Muscle of back (tissue), 3 donors: ENCODE measurements at regions not wholly inside any gene's neighbourhood (a gene's known extent, or its start where the extent isn't known, plus 50 kb on each side); places are given as distances from the start of the nearest gene placed in this dataset.

Source experiments
- DNase-seq, 3 donors: peaks; one replicate each; pipeline versions ENCODE4 v3.0.0 to v3.0.0-alpha.2; 2013

GRCh38 chr14:98694541-98694940 is 577.5 kb downstream of the BCL11B start:
- no peak for DNase-seq

DNA sequence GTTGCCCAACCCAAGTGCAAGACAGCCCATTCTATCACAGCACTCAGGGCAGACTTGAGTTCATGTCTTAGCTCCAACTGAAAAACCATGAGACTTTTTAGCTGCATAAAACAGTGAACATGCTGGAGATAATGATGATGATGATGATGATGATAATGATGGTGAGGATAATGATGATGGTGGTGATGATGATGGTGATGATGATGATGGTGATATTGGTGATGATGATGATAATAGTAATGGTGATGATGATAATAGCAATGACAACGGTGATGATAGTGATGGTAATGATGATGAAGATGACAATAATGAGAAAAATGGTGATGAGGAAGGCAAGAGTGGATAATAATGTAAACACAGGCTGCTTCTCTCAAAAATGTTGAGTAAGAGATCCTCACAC is 576.2 kb downstream of the BCL11B start:
- no peak for DNase-seq

DNA sequence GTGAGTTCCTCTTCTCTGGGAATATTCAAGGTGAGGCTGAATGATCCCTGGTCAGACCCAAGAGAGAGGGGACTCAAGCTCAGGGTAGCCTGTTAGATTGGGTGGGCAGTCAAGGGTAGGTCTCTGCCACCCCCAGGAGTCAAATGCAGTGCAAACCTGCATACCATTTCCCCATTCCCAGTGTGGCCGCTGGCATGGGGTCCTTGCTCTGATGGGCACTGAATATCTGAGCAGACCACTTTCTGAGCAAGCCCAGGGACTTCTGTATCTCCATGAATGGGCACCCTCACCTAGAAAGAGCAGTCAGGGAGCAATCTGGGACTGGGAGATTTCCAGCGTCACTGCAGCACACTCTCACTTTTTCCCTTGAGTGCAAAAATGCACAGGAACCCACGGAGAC is 573.7 kb downstream of the BCL11B start:
- DNase-seq: no peak

DNA sequence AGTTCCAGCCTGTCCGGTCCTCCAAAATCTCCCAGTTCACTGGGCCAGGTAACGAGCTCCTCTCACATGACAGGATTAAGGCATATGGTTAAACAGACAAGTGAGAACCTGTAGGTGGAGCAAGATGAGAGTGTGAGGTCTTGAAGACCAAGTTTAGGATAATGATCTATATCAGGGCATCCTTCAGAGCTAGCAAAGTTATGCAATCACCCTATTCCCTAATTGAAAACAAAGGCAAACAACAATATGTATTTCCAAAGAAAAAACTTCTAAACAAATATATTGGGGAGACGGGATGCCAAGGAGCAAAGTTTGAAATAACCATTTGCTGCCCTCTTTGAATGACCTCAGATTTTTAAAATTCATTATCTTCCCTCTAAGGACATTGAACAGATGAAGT is 571.2 kb downstream of the BCL11B start:
- DNase-seq: no peak

DNA sequence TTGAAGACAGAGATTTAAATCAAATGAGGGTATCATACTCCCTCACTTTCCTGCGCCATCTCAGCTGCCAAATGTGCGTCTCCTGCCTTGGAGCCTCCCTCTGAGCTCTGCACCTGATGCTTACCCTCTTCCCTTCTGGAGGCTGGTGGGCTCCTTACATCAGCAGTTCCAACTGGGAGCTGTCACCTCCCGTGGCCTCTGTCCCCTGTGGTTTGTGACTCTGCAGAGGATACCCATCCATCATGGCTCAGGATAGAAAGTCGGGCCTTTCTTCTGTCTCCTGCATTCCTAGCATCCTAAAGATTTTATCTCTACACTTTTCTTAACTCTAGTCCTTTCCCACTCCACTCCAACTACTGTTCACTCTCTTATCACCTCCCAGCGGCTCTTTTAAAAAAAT is 570.6 kb downstream of the BCL11B start:
- DNase-seq: no peak

GRCh38 chr14:98704441-98704840 is 567.6 kb downstream of the BCL11B start:
- DNase-seq: no peak

GRCh38 chr14:98705871-98706300 is 566.1 kb downstream of the BCL11B start:
- DNase-seq: peak in 1 of 3 donors; percentile 27

- no peak for DNase-seq
Measured at GRCh38 chr14:98707522-98707921, 564.5 kb downstream of the BCL11B start.

DNA sequence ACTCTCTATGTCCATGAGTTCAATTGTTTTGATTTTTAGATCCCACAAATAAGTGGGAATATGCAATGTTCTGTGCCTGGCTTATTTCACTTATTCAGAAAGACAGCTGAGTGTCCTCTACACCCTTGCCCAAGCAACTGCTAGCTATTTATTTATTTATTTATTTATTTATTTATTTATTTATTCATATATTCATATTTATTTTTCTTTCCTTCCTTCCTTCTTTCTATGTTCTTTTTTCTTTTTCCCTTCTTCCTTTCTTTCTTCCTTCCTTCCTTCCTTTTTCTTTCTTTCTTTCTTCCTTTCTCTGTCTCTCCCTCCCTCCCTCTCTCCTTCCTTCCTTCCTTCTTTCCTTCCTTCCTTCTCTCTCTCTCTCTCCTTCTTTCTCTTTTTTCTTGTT is 563.4 kb downstream of the BCL11B start:
- no peak for DNase-seq

- no peak for DNase-seq
Measured at GRCh38 chr14:98711453-98711852, 560.5 kb downstream of the BCL11B start.

GRCh38 chr14:98714626-98715425 is 557.2 kb downstream of the BCL11B start:
- DNase-seq: peak; percentile 16 to 52 (median 23)

GRCh38 chr14:98716133-98716532 is 555.9 kb downstream of the BCL11B start:
- DNase-seq: no peak

GRCh38 chr14:98721061-98721460 is 550.9 kb downstream of the BCL11B start:
- no peak for DNase-seq

- no peak for DNase-seq
Measured at GRCh38 chr14:98724734-98725133, 547.3 kb downstream of the BCL11B start.

- no peak for DNase-seq
Measured at GRCh38 chr14:98725191-98725590, 546.8 kb downstream of the BCL11B start.

DNA sequence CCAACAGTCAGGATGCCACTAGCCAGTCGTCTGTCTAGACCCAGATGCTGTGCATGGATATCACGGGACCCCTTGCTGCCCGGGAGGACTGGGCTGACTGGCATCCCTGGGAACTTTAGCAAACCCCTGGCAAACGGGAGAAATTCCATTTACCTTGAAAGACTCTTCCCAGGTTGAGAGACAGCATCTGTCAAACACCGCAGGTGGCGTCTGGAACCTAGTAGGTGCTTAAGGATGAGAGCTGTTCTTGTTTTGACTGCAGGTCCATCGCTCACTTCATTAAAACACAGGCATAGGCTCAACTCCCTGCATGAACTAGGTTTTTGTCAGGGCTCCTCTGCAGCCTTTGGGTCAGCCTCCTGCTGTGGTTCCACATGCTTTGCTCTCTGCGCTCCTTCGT is 546.3 kb downstream of the BCL11B start:
- no peak for DNase-seq

- no peak for DNase-seq
Measured at GRCh38 chr14:98726585-98727405, 545.2 kb downstream of the BCL11B start.

DNA sequence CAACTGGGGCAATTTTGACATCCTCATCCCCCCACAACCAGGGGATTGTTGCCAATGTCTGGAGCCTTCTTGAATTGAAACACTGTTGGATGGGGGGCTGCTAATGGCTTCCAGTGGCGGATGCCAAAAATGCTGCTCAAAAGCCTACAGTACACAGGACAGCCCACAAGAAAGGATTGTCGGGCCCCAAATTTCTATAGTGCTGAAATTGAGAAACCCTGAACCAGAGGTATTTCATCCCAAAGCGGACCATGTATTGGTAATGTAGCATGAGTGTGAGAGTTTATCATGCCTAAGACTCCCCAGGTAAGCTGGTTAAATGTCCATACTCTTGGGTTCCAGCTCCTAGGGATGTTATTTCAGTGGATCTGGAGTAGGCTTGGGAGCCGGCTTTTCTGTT is 544.0 kb downstream of the BCL11B start:
- DNase-seq: no peak

DNA sequence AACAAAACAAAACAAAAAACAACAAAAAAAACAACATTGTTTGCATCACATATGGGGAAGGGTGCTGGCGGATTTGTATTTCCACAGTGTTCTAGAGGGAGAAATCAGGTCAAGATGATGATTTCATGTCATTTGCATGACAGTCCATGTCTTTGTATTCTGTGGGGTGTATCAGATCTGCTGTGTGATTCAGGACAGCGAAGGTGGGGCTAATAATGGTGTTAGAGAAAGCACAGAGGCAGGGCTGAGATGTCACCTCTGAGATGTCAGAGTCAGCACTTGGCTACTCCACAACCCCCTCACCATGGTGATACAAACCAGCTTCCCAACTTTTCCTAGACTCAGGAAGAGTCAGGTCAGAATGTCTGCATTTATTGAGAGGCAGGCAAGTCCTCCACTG is 543.2 kb downstream of the BCL11B start:
- no peak for DNase-seq

- no peak for DNase-seq
Measured at GRCh38 chr14:98731286-98731685, 540.7 kb downstream of the BCL11B start.

GRCh38 chr14:98731701-98732100 is 540.3 kb downstream of the BCL11B start:
- DNase-seq: no peak

DNA sequence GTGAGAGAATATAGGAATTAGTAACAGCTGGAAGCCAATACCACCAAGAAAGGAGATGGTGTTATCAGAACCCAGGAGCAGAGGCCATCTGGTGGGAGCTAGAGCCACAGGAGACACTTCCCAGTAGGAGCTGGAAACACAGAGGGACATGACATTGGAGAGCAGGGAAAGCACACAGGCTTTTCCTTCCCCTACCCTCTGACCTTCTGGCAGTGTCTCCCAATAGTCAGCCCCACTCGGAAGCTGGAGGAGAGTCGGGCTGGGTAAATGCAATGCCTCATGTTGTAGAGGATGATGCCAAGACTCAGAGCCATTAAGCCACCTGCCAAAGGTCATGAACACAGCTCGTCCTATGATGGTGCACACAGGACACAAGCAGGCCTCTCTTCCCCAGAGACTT is 538.5 kb downstream of the BCL11B start:
- DNase-seq: no peak

DNA sequence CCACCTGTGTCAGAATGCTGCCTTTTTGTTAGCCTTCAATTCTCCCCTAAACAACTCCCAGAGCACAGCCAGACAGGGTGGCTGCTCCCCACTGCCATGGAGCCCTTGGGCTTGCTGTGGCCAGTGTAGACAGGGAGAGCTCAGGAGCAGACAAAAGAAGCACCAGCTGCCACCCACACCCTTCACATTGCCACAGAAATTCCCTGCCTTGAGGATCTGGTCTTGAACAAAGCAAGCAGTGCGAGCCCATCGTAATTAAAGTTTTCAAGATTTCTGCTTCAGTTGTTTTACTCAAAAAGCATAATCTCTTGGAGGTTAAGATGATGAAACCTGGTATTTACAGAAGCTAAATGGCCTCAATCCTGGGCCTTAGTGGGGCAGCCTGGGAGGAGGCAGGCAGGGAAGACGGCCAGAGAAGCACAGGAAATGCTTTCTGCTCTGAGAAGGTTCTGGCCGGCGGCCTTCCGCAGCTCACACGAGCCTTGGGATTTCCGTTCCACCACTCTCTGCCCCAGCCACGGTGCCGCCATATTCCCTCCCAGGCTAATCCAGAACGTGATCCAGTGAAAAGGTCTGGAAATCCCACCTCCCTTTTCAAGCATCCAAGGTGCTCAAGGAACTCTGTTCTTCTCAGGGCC is 535.2 kb downstream of the BCL11B start:
- no peak for DNase-seq
